GM12878 (cell line): ENCODE measurements at regions not wholly inside any gene's neighbourhood (a gene's known extent, or its start where the extent isn't known, plus 50 kb on each side); places are given as distances from the start of the nearest gene placed in this dataset.

Source experiments
- ATAC-seq: fragments of 200-7000 bp; cut with Tn5 transposase; 3 replicates; pipeline ENCODE4 v1.9.1; 2020; ENCODE audit warnings: mild to moderate bottlenecking, moderate library complexity
- BruUV-seq: library from RNA; stranded (reverse); fragments of 400-500 nt; replicated peaks from 2 replicates; lab custom pipeline; 2021; lab: Mats Ljungman, UMichigan
- CTCF ChIA-PET: fragments of 300-600 bp; sonication (Branson Sonifier 250); formaldehyde crosslinking; extraction: SDS; loops from one replicate; lab custom pipeline; 2021; ENCODE audit warnings: inconsistent platforms; lab: Yijun Ruan, JAX
- POLR2A ChIA-PET: fragments of 350-600 bp; formaldehyde crosslinking; extraction: SDS; loops from one replicate; lab custom pipeline; 2021; ENCODE audit warnings: inconsistent platforms; lab: Charles Lee
- RAD21 ChIA-PET: fragments of 300-600 bp; sonication (Branson Sonifier 250); formaldehyde crosslinking; loops from one replicate; lab custom pipeline; 2023; ENCODE audit warnings: antibody characterized with exemption; ENCODE audit not compliant: unreplicated experiment; lab: Charles Lee
- SMC1A ChIA-PET: fragments of 300-600 bp; sonication (Branson Sonifier 250); formaldehyde crosslinking; loops from one replicate; lab custom pipeline; 2023; ENCODE audit not compliant: unreplicated experiment, uncharacterized antibody; lab: Charles Lee
- DNase-seq: peaks from one replicate; pipeline ENCODE4 v3.0.0-alpha.2; 2011; ENCODE audit warnings: low read depth, low spot score
- FAIRE-seq: peaks from 3 replicates; lab custom pipeline; 2011; peaks lifted over from hg19 to GRCh38; lab: Jason Lieb, UNC
- H2AFZ ChIP-seq: 2 replicates; pipeline ENCODE4 v1.6.0; 2011; ENCODE audit warnings: low read depth, low read length, control low read depth; ENCODE audit not compliant: control insufficient read depth
- H3K27ac ChIP-seq: 2 replicates; pipeline ENCODE4 v1.5.1; 2011; ENCODE audit warnings: control low read depth; ENCODE audit not compliant: control insufficient read depth, insufficient read depth
- H3K27me3 ChIP-seq, 2 experiments: replicated peaks in 1 of 2; 2 replicates each; pipeline versions ENCODE4 v1.6.0 to v1.6.1; 2011; ENCODE audit warnings: low read length in 1 of 2; ENCODE audit not compliant: control insufficient read depth in 2 of 2, insufficient read depth in 2 of 2
- H3K36me3 ChIP-seq, 2 experiments: 2 replicates each; pipeline ENCODE4 v1.5.1; 2011; ENCODE audit warnings: low read length in 1 of 2; ENCODE audit not compliant: control insufficient read depth in 2 of 2, insufficient read depth in 2 of 2
- H3K4me1 ChIP-seq: 2 replicates; pipeline ENCODE4 v1.6.1; 2011; ENCODE audit warnings: mild to moderate bottlenecking, low read length, moderate library complexity, mixed read lengths; ENCODE audit not compliant: control insufficient read depth, insufficient read depth
- H3K4me2 ChIP-seq: 2 replicates; pipeline ENCODE4 v1.6.0; 2011; ENCODE audit warnings: control low read depth; ENCODE audit not compliant: control insufficient read depth, insufficient read depth
- H3K4me3 ChIP-seq: fragments of 200-600 bp; sonication (generic); 2 replicates; pipeline ENCODE4 v1.5.1; 2016
- H3K79me2 ChIP-seq: 2 replicates; pipeline ENCODE4 v1.6.0; 2011; ENCODE audit warnings: low read length; ENCODE audit not compliant: control insufficient read depth, insufficient read depth
- H3K9ac ChIP-seq: 2 replicates; pipeline ENCODE4 v1.8.0; 2011; ENCODE audit warnings: low read length, control low read depth, mixed read lengths; ENCODE audit not compliant: control insufficient read depth, insufficient read depth
- H3K9me3 ChIP-seq: replicated peaks from 3 replicates; pipeline ENCODE4 v1.5.1; 2011; ENCODE audit warnings: mild to moderate bottlenecking, low read length; ENCODE audit not compliant: control insufficient read depth, insufficient read depth
- H4K20me1 ChIP-seq: 2 replicates; pipeline ENCODE4 v1.6.0; 2011; ENCODE audit not compliant: control insufficient read depth, insufficient read depth
- CEBPB ChIP-seq, 2 experiments: fragments of 150-350 bp in 1 of 2; IDR thresholded peaks; 2 replicates each; pipeline ENCODE4 v1.6.1; 2012 to 2014; ENCODE audit warnings: low read depth in 2 of 2, low read length in 2 of 2, borderline replicate concordance in 1 of 2, inconsistent platforms in 1 of 2
- EED ChIP-seq: sonication (generic); IDR thresholded peaks from 2 replicates; pipeline ENCODE4 v1.6.1; 2016; ENCODE audit warnings: antibody characterized with exemption, low read depth
- HDAC2 ChIP-seq: fragments of 200-600 bp; sonication (generic); IDR thresholded peaks from 2 replicates; pipeline ENCODE4 v1.6.1; 2017
- JUNB ChIP-seq: IDR thresholded peaks from 2 replicates; pipeline ENCODE4 v1.6.1; 2016; ENCODE audit warnings: antibody characterized with exemption, mild to moderate bottlenecking
- MEF2A ChIP-seq: IDR thresholded peaks from 2 replicates; pipeline ENCODE4 v1.6.1; 2011; ENCODE audit warnings: low read depth, mild to moderate bottlenecking, low read length, moderate library complexity; ENCODE audit not compliant: insufficient read depth
- NBN ChIP-seq: fragments of 450-650 bp; IDR thresholded peaks from 2 replicates; pipeline ENCODE4 v1.6.1; 2016
- NR2C1 ChIP-seq: fragments of 450-650 bp; IDR thresholded peaks from 2 replicates; pipeline ENCODE4 v1.6.1; 2017; ENCODE audit warnings: antibody characterized with exemption, mild to moderate bottlenecking, moderate library complexity
- RAD51 ChIP-seq: fragments of 450-650 bp; IDR thresholded peaks from 2 replicates; pipeline ENCODE4 v1.6.1; 2016; ENCODE audit warnings: moderate library complexity, mild to moderate bottlenecking, inconsistent platforms
- SREBF1 ChIP-seq: IDR thresholded peaks from 2 replicates; pipeline ENCODE4 v1.6.1; 2012; ENCODE audit warnings: mild to moderate bottlenecking, low read length
- SREBF2 ChIP-seq: IDR thresholded peaks from 2 replicates; pipeline ENCODE4 v1.6.1; 2012; ENCODE audit warnings: mild to moderate bottlenecking, low read length
- STAT1 ChIP-seq: fragments of 450-650 bp; conservative IDR thresholded peaks from 2 replicates; pipeline ENCODE4 v1.6.1; 2014; ENCODE audit warnings: antibody characterized with exemption, mild to moderate bottlenecking
- SUZ12 ChIP-seq: fragments of 200-600 bp; sonication (generic); IDR thresholded peaks from one replicate; pipeline ENCODE4 v1.6.1; 2018; ENCODE audit warnings: antibody characterized with exemption, mild to moderate bottlenecking; ENCODE audit not compliant: unreplicated experiment
- TCF7 ChIP-seq: IDR thresholded peaks from 2 replicates; pipeline ENCODE4 v1.6.1; 2014; ENCODE audit warnings: antibody characterized with exemption, borderline replicate concordance
- WRNIP1 ChIP-seq: IDR thresholded peaks from 2 replicates; pipeline ENCODE4 v1.6.1; 2011; ENCODE audit warnings: low read depth, low read length, improper control_type of control experiment, borderline replicate concordance
- ZNF24 ChIP-seq: fragments of 450-650 bp; IDR thresholded peaks from 2 replicates; pipeline ENCODE4 v1.6.1; 2017; ENCODE audit warnings: antibody characterized with exemption, mild to moderate bottlenecking
- WGBS: methylation state at CpG from one replicate; pipeline ENCODE4 v1.1.6; 2016; ENCODE audit warnings: low lambda C conversion rate; ENCODE audit not compliant: insufficient replicate concordance, insufficient coverage; ENCODE audit errors: missing lambda C conversion rate; 5-methylcytosine and 5-hydroxymethylcytosine counted together
- in situ Hi-C: fragments of 300-500 bp; cut with MboI; formaldehyde crosslinking; loops from 9 replicates; pipeline ENCODE4 v1.14.3; 2018; ENCODE audit warnings: mixed read lengths
- intact Hi-C: fragments of 100-400 bp; cut with micrococcal nuclease; formaldehyde crosslinking; loops from one replicate; pipeline ENCODE4 v1.14.2; 2022; ENCODE audit not compliant: unreplicated experiment
- TF ChIP-seq, protein P1 (sequence below): IDR thresholded peaks from 2 replicates; pipeline ENCODE4 v1.6.1; 2012; ENCODE audit warnings: low read depth, low read length, improper control_type of control experiment

DNA sequence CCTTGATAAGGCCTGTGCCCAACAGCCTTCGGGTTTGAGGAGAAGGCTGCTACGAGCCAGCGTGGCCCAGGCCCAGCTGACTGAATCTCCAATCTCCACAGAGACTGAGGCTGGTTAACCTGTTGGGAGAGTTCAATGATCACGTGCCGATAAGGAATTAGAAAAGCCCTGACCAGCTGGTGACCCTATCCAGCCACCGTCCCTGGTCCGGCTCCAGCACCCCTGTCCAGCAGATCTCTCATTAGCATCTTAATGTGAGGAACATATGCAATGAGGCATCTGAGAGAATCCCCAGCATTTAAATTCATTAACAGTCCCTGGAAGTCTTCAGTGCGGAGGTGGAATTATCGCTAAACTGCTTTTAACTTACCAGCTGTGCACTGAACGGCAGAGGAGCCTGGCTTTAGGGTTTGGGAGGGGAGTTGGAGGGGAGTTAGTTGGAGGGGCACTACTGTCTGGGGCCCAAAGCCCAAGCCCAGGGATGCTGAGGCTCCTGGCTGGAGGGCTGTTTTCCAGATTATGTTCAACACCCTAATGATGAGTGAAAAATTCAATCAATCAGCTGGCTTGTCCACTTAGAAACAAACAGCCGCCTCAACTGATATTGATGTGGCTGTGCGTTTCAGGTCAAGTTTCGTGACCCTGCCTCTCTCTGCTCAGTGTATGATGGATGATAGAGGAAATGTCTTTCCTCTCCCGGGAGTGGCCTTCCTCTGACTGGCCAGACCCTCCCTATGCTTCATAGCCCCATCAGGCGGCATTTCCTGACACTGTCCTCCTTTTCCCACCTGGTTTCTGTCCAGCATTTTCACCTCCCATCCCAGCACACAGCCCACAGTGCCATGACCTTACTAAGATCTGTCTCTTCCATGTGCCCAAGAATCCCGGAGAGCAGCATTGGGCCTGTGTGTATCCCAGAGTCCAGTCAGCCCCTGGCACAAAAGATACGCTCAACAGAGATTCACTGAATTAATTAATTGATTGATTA lies 184.5 kb downstream of the CCT6B start:
- BruUV-seq = no TSS peak
- H3K9me3 ChIP-seq = no peaks in the 10 kb centered on the region; the same call in 2 of the 3 replicates
- ChIA-PET RAD21 (no interaction called here), CTCF (no interaction called here), POLR2A (no interaction called here), SMC1A (no interaction called here)
- H4K20me1 ChIP-seq = no peaks in the 10 kb centered on the region
- no peak for FAIRE-seq
- H3K79me2 ChIP-seq = no peaks in the 10 kb centered on the region
- 11% methylated on average over 17 of the region's 17 CpGs for WGBS
- in situ Hi-C loops (no loop called here), intact Hi-C loops (no loop called here)
- no peak for ATAC-seq
- no peaks in the 10 kb centered on the region for H3K36me3 ChIP-seq
- no peak overlapping the region for H3K4me3 ChIP-seq
- H3K27ac ChIP-seq = no peak overlapping the region
- peaks cover 0 to 2% of the 10 kb centered on the region in 2 experiments; a peak in 3 of 4 replicates for H3K27me3 ChIP-seq
- no peaks in the 10 kb centered on the region for H3K4me1 ChIP-seq
- no peak overlapping the region for H2AFZ ChIP-seq
- no peak overlapping the region for H3K4me2 ChIP-seq
- DNase-seq = no peak
- H3K9ac ChIP-seq = no peak overlapping the region
- TF ChIP-seq SREBF1 (no peak), WRNIP1 (no peak)
- TF ChIP-seq, all 136 proteins: peak for 0

DNA sequence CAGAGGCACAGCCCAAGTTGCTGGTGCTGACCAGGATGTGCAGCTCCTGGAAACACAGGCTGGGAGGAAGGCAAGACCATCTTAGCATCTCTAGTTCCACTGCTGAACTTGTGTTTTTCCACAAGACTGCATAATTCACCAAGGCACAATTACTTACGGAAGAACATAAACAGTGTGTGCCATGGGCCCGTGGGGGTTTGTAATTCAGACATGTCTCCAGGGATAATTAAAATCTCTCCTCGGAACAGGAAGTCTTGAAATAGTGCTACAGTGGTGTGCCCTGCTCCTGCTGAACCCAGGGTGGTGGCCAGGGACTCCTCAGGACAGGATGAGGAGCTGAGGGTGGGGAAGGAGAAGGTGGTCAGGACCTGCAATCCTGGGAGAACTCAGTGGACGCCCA lies 188.2 kb downstream of the CCT6B start:
- POLR2A ChIA-PET = no interaction called here
- no peak for FAIRE-seq
- SMC1A ChIA-PET = no interaction called here
- TF ChIP-seq EED = no peak
- no peak for TF ChIP-seq NR2C1
- TF ChIP-seq CEBPB (IDR thresholded peaks at IDR 0.05; ENCODE audit: borderline replicate concordance in 1 of 2, low read depth in 2 of 2, low read length in 2 of 2) = no peak
- TF ChIP-seq ZNF24 = no peak
- no peak for TF ChIP-seq SUZ12
- no peak for TF ChIP-seq SREBF2
- no peak for TF ChIP-seq HDAC2
- TF ChIP-seq RAD51 = no peak
- no peak for TF ChIP-seq TCF7
- no peak for TF ChIP-seq NBN
- no peak for TF ChIP-seq WRNIP1
- TF ChIP-seq JUNB = no peak
- no peak for TF ChIP-seq STAT1
- no peak for TF ChIP-seq MEF2A
- TF ChIP-seq, protein P1, sequence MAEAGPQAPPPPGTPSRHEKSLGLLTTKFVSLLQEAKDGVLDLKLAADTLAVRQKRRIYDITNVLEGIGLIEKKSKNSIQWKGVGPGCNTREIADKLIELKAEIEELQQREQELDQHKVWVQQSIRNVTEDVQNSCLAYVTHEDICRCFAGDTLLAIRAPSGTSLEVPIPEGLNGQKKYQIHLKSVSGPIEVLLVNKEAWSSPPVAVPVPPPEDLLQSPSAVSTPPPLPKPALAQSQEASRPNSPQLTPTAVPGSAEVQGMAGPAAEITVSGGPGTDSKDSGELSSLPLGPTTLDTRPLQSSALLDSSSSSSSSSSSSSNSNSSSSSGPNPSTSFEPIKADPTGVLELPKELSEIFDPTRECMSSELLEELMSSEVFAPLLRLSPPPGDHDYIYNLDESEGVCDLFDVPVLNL = no peak

More for the DNA sequence above, 188.2 kb downstream of the CCT6B start:
- ATAC-seq (no peak), DNase-seq (no peak)
- intact Hi-C loops (no loop called here), in situ Hi-C loops (no loop called here)
- H3K27ac ChIP-seq = no peak overlapping the region
- no peaks in the 10 kb centered on the region for H4K20me1 ChIP-seq
- no peaks in the 10 kb centered on the region for H3K9me3 ChIP-seq
- H3K4me2 ChIP-seq = no peak overlapping the region
- no peak overlapping the region for H3K4me3 ChIP-seq
- no peaks in the 10 kb centered on the region for H3K4me1 ChIP-seq
- ChIA-PET CTCF (no interaction called here), RAD21 (interaction anchor here (0.6 kb wide), 1 partner anchor 1830 kb away, joined by 3 read pairs; no protein-coding TSS in a partner anchor)
- no peaks in the 10 kb centered on the region for H3K79me2 ChIP-seq
- no peaks in the 10 kb centered on the region for H3K36me3 ChIP-seq
- H3K27me3 ChIP-seq = peaks cover 0 to 2% of the 10 kb centered on the region in 2 experiments; a peak in 3 of 4 replicates
- no TSS peak for BruUV-seq
- no peak overlapping the region for H2AFZ ChIP-seq
- 0% methylated on average over 4 of the region's 4 CpGs for WGBS
- no peak overlapping the region for H3K9ac ChIP-seq
